Mesothelial cell of epicardium (in vitro differentiated cells): ENCODE measurements at regions not wholly inside any gene's neighbourhood (a gene's known extent, or its start where the extent isn't known, plus 50 kb on each side); places are given as distances from the start of the nearest gene placed in this dataset.
A peak's percentile ranks its signal among the peaks of the same experiment; 100 is the strongest.

ENCODE experiments used
- DNase-seq, 2 experiments: peaks; one replicate each; pipeline ENCODE4 v3.0.0; 2021; ENCODE audit warnings: low spot score in 2 of 2; ENCODE audit not compliant: unreplicated experiment in 2 of 2
- H3K27ac Mint-ChIP-seq: 2 replicates; pipeline ENCODE4 v1.8.0; 2021; ENCODE audit warnings: mixed read lengths
- H3K27me3 Mint-ChIP-seq: 2 replicates; pipeline ENCODE4 v1.8.0; 2021; ENCODE audit warnings: low read depth, mixed read lengths
- H3K36me3 Mint-ChIP-seq: 2 replicates; pipeline ENCODE4 v1.8.0; 2021; ENCODE audit warnings: mixed read lengths
- H3K4me1 Mint-ChIP-seq: 2 replicates; pipeline ENCODE4 v1.8.0; 2021; ENCODE audit warnings: mixed read lengths
- H3K4me3 Mint-ChIP-seq: 2 replicates; pipeline ENCODE4 v1.8.0; 2021; ENCODE audit warnings: mild to moderate bottlenecking, moderate library complexity, mixed read lengths
- H3K9me3 Mint-ChIP-seq: 2 replicates; pipeline ENCODE4 v1.8.0; 2021; ENCODE audit warnings: mixed read lengths
- CTCF ChIP-seq: fragments of 200-600 bp; sonication (generic); IDR thresholded peaks from one replicate; pipeline ENCODE4 v1.5.0; 2021; ENCODE audit warnings: antibody characterized with exemption; ENCODE audit not compliant: unreplicated experiment

DNA sequence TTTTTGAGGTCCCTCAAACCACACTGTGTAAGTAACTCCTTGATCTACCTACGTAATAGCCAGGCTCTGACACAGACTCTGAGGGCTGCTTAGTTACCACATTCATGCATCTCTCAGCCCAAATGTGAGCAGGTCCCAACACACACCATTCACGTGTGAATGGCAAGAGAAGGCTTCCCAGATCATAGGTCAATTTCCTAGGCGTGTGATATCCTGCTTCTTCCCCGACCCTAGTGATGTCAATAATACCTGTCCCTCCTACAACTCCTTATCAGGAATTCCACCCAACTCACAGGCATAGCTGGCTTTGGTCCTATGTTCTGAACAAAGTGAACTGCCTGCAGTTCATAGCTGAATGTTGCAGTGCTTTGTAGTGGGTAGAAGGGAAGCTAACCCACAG, 334.5 kb downstream of the RFC3 start:
- Mint-ChIP-seq H3K27ac (peak overlapping the region; percentile 54), H3K27me3 (no peaks in the 10 kb centered on the region), H3K9me3 (peaks cover 4% of the 10 kb centered on the region), H3K4me1 (peaks cover 50% of the 10 kb centered on the region), H3K4me3 (no peak overlapping the region), H3K36me3 (no peaks in the 10 kb centered on the region)
- no peak for DNase-seq
- no peak for TF ChIP-seq CTCF

DNA sequence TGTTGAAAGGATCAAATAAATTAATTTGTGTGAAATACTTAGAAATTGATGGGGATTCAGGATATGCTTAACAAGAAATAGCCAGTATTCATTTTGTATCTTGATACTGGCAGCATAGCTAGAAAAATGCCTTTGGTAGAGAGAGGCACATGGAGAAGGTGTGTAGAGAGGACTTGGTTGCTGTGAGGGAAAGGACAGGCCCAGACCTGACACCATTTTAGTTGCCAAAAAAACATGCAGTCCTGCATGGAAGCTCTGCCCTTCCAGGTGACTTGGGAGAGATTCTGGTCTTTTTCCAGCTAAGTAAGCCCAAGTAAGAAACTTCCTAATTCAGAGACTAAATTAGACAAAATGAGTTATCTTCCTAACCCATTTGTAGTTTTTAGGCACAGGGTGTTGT, 335.0 kb downstream of the RFC3 start:
- H3K27ac Mint-ChIP-seq: peak overlapping the region; percentile 54
- H3K4me3 Mint-ChIP-seq: no peak overlapping the region
- no peaks in the 10 kb centered on the region for H3K36me3 Mint-ChIP-seq
- peaks cover 53% of the 10 kb centered on the region for H3K4me1 Mint-ChIP-seq
- no peak for DNase-seq
- H3K9me3 Mint-ChIP-seq: peaks cover 4% of the 10 kb centered on the region
- TF ChIP-seq CTCF: no peak
- no peaks in the 10 kb centered on the region for H3K27me3 Mint-ChIP-seq

DNA sequence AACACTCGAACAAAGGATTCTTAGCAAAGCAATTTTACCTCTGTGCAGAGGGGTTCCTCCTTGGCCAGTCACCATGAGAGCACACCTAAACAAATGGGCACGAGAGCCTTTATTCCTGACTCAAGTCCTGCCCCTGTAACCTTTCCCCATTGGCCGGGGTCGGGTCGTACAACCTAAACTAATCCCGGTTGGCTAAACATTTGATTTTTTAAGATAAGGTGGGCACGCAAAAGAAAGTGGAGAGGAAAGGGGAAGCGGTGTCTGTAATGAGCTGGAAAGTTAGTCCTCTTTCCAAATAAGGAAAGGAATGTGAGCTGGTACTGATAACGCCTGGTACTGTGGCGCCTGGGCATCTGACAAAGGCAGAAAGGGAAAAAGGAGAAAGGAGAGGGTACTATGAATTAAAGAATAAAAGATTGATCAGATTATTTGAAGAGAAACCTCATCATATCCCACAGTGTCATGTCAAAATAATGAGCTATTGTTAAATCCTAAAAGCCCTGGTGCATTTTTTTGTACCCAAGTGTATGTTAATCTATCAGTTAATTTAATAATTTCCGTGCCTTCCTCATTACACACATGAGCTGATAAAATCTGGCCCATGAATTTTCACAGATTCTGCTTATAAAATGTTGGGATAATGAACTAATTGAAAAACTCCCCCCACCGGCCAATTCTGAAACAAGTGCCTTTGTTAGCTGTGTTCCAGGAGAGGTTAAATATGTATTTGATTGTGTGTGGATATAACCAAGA, 335.7 kb downstream of the RFC3 start:
- no peak for TF ChIP-seq CTCF
- no peaks in the 10 kb centered on the region for H3K27me3 Mint-ChIP-seq
- DNase-seq: no peak
- H3K4me1 Mint-ChIP-seq: peaks cover 53% of the 10 kb centered on the region
- peaks cover 4% of the 10 kb centered on the region for H3K9me3 Mint-ChIP-seq
- no peaks in the 10 kb centered on the region for H3K36me3 Mint-ChIP-seq
- H3K4me3 Mint-ChIP-seq: no peak overlapping the region
- peak overlapping the region; percentile 81 for H3K27ac Mint-ChIP-seq

DNA sequence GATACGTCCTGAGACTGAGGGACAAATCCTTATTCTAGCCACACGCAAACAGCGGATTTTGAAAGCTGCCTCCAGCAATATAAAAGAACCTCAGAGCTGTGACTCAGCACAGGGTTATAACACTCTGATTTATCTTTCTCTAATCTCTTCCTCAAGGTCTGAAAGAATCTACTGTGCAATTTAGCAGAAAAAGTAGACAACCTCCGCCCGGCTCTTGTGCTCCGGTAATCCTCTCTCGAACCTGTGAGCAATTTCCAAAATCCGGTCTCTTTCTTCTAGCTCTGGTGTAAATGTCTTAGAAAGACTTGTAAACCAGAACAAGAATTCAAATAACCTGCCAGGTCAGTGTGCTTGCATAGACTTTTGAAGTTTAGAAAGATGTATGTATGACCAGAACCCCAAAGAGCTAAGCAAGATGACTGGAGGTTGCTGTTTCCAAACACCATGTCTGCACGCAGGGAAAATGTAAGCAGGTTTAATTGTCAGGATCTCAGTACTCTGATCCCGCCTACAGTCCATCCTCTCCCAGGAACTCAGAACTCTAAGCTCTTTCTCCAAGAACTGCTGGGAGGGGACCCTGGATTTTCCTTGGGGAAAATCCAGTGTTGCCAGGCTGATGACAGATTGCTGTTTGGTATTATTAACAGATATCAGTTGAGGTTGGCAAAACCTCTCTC, 338.1 kb downstream of the RFC3 start:
- no peaks in the 10 kb centered on the region for H3K27me3 Mint-ChIP-seq
- H3K9me3 Mint-ChIP-seq: peaks cover 11% of the 10 kb centered on the region
- peak overlapping the region; percentile 42 for H3K4me3 Mint-ChIP-seq
- H3K4me1 Mint-ChIP-seq: peaks cover 43% of the 10 kb centered on the region
- no peak for TF ChIP-seq CTCF
- no peaks in the 10 kb centered on the region for H3K36me3 Mint-ChIP-seq
- no peak for DNase-seq
- H3K27ac Mint-ChIP-seq: peak overlapping the region; percentile 89

- TF ChIP-seq CTCF: no peak
- H3K27me3 Mint-ChIP-seq: no peaks in the 10 kb centered on the region
- peaks cover 9% of the 10 kb centered on the region for H3K9me3 Mint-ChIP-seq
- peak overlapping the region; percentile 31 for H3K4me3 Mint-ChIP-seq
- DNase-seq: peak in 1 of 2 experiments; percentile 49
- H3K27ac Mint-ChIP-seq: peak overlapping the region; percentile 84
- H3K36me3 Mint-ChIP-seq: no peaks in the 10 kb centered on the region
- peaks cover 45% of the 10 kb centered on the region for H3K4me1 Mint-ChIP-seq
These were observed 339.0 kb downstream of the RFC3 start for GRCh38 chr13:34156841-34157365.
